ENCODE measurements at regions not wholly inside any gene's neighbourhood (a gene's known extent, or its start where the extent isn't known, plus 50 kb on each side); places are given as distances from the start of the nearest gene placed in this dataset.

GRCh38 chr9:107584186-107584585 is 94.6 kb upstream of the KLF4 start:
- no peak overlapping the region for H3K4me3 ChIP-seq (ENCODE audit: low read depth, low read length)
- H3K9me3 ChIP-seq (ENCODE audit: control insufficient read depth, insufficient read depth, low read depth, low read length): no peaks in the 10 kb centered on the region
- ChIA-PET CTCF (interaction anchor here (1.0 kb wide), 1 partner anchor 8 kb away, joined by 4 read pairs; no protein-coding TSS in a partner anchor), POLR2A (no interaction called here)
- no peaks in the 10 kb centered on the region; a peak in 1 of 3 replicates for H3K36me3 ChIP-seq (ENCODE audit: control insufficient read depth in 2 of 2, insufficient read depth in 1 of 2, low read length in 2 of 2)
- H3K27ac ChIP-seq (ENCODE audit: extremely low read depth, low read depth, low read length): no peak overlapping the region
- TF ChIP-seq PRDM10 (tag by site-specific recombination; IDR thresholded peaks at IDR 0.05) (no peak), MYNN (tag by site-specific recombination; IDR thresholded peaks at IDR 0.05; ENCODE audit: borderline replicate concordance) (no peak)
- no peaks in the 10 kb centered on the region for H3K4me1 ChIP-seq (ENCODE audit: control insufficient read depth, insufficient read depth, low read length)

- ChIA-PET CTCF (interaction anchor here (0.7 kb wide), 1 partner anchor 1001 kb away, joined by 3 read pairs; no protein-coding TSS in a partner anchor), POLR2A (no interaction called here)
- Histone ChIP-seq H3K4me3 (ENCODE audit: low read depth, low read length) (no peak overlapping the region), H3K36me3 (ENCODE audit: control insufficient read depth in 2 of 2, insufficient read depth in 1 of 2, low read length in 2 of 2) (no peaks in the 10 kb centered on the region; a peak in 1 of 3 replicates), H3K27ac (ENCODE audit: extremely low read depth, low read depth, low read length) (no peak overlapping the region), H3K9me3 (ENCODE audit: control insufficient read depth, insufficient read depth, low read depth, low read length) (no peaks in the 10 kb centered on the region), H3K4me1 (ENCODE audit: control insufficient read depth, insufficient read depth, low read length) (no peaks in the 10 kb centered on the region)
- TF ChIP-seq OVOL3 (tag by site-specific recombination; IDR thresholded peaks at IDR 0.05) (no peak), IKZF3 (tag by site-specific recombination; IDR thresholded peaks at IDR 0.05) (no peak), ZNF274 (IDR thresholded peaks at IDR 0.05; ENCODE audit: low read length) (no peak), ZNF274 (tag by site-specific recombination; IDR thresholded peaks at IDR 0.05; ENCODE audit: borderline replicate concordance) (no peak), SP3 (tag by site-specific recombination; IDR thresholded peaks at IDR 0.05) (no peak), ZNF558 (tag by site-specific recombination; IDR thresholded peaks at IDR 0.05) (no peak), ZNF184 (tag by site-specific recombination; IDR thresholded peaks at IDR 0.05) (no peak), ZBTB49 (tag by site-specific recombination; IDR thresholded peaks at IDR 0.05; ENCODE audit: low read depth) (no peak), ZNF202 (tag by site-specific recombination; IDR thresholded peaks at IDR 0.05; ENCODE audit: borderline replicate concordance) (no peak), KLF8 (tag by site-specific recombination; IDR thresholded peaks at IDR 0.05) (no peak), ZNF658 (tag by site-specific recombination; IDR thresholded peaks at IDR 0.05) (no peak), KLF17 (tag by site-specific recombination; IDR thresholded peaks at IDR 0.05) (no peak), KLF1 (tag by site-specific recombination; IDR thresholded peaks at IDR 0.05) (no peak), ZBTB48 (tag by site-specific recombination; IDR thresholded peaks at IDR 0.05) (no peak), ZNF488 (tag by site-specific recombination; IDR thresholded peaks at IDR 0.05) (no peak), ZEB2 (tag by site-specific recombination; IDR thresholded peaks at IDR 0.05) (no peak), SP2 (tag by site-specific recombination; IDR thresholded peaks at IDR 0.05) (no peak), ZNF571 (tag by site-specific recombination; IDR thresholded peaks at IDR 0.05) (no peak)
Observed at GRCh38 chr9:107577140-107577776, 87.7 kb upstream of the KLF4 start.
